GM19438 (cell line): ENCODE measurements at regions not wholly inside any gene's neighbourhood (a gene's known extent, or its start where the extent isn't known, plus 50 kb on each side); places are given as distances from the start of the nearest gene placed in this dataset.
"Not testable (repeated sequence)": the region's sequence is repeated elsewhere in the genome, so short reads cannot be mapped to it uniquely, and the experiment has no call there.

Experiments
- ATAC-seq: cut with Tn5 transposase; IDR thresholded peaks from one replicate; pipeline ENCODE4 v1.9.1; 2021; ENCODE audit warnings: low read depth; ENCODE audit not compliant: unreplicated experiment

GRCh38 chr21:35484851-35485250 lies 435.7 kb upstream of the RUNX1 start:
- no peak for ATAC-seq

GRCh38 chr21:35484032-35484431 lies 434.9 kb upstream of the RUNX1 start:
- ATAC-seq = no peak

- no peak for ATAC-seq
Observed at GRCh38 chr21:35482933-35483662, 434.0 kb upstream of the RUNX1 start.

- no peak for ATAC-seq
Observed at GRCh38 chr21:35482096-35482495, 433.0 kb upstream of the RUNX1 start.

GRCh38 chr21:35481005-35481404 lies 431.9 kb upstream of the RUNX1 start:
- no peak for ATAC-seq

- ATAC-seq = no peak
Observed at GRCh38 chr21:35479529-35479928, 430.4 kb upstream of the RUNX1 start.

- no peak for ATAC-seq
Observed at GRCh38 chr21:35479065-35479448, 430.0 kb upstream of the RUNX1 start.

- no peak for ATAC-seq
Observed at GRCh38 chr21:35478161-35479064, 429.3 kb upstream of the RUNX1 start.

- no peak for ATAC-seq
Observed at GRCh38 chr21:35477622-35478021, 428.5 kb upstream of the RUNX1 start.

GRCh38 chr21:35476621-35477395 lies 427.7 kb upstream of the RUNX1 start:
- no peak for ATAC-seq

GRCh38 chr21:35475762-35476161 lies 426.7 kb upstream of the RUNX1 start:
- no peak for ATAC-seq

GRCh38 chr21:35475009-35475408 lies 425.9 kb upstream of the RUNX1 start:
- ATAC-seq = no peak

- ATAC-seq = no peak
Observed at GRCh38 chr21:35473496-35473895, 424.4 kb upstream of the RUNX1 start.

GRCh38 chr21:35470522-35470921 lies 421.4 kb upstream of the RUNX1 start:
- no peak for ATAC-seq

GRCh38 chr21:35469498-35469897 lies 420.4 kb upstream of the RUNX1 start:
- ATAC-seq = no peak

GRCh38 chr21:35468991-35469390 lies 419.9 kb upstream of the RUNX1 start:
- no peak for ATAC-seq

- ATAC-seq = no peak
Observed at GRCh38 chr21:35467566-35467965, 418.5 kb upstream of the RUNX1 start.

GRCh38 chr21:35466681-35467080 lies 417.6 kb upstream of the RUNX1 start:
- ATAC-seq = not testable (repeated sequence)

- no peak for ATAC-seq
Observed at GRCh38 chr21:35465741-35466140, 416.6 kb upstream of the RUNX1 start.

GRCh38 chr21:35461700-35462099 lies 412.6 kb upstream of the RUNX1 start:
- no peak for ATAC-seq

- no peak for ATAC-seq
Observed at GRCh38 chr21:35460441-35460840, 411.3 kb upstream of the RUNX1 start.
